Endothelial cell of hepatic sinusoid (primary cell): ENCODE measurements at regions not wholly inside any gene's neighbourhood (a gene's known extent, or its start where the extent isn't known, plus 50 kb on each side); places are given as distances from the start of the nearest gene placed in this dataset.

Source experiments
- in situ Hi-C: cut with HindIII; loops from 2 replicates; pipeline ENCODE4 v1.10.0; 2017; ENCODE audit warnings: low sequenced_read_pairs

GRCh38 chrX:137483554-137483953, 82.4 kb upstream of the ZIC3 start:
- in situ Hi-C loops = no loop called here

- in situ Hi-C loops = no loop called here
Observed at GRCh38 chrX:137482136-137482535, 83.8 kb upstream of the ZIC3 start.

- in situ Hi-C loops = no loop called here
Observed at GRCh38 chrX:137479386-137479785, 86.5 kb upstream of the ZIC3 start.

- in situ Hi-C loops = no loop called here
Observed at GRCh38 chrX:137441711-137442110, 124.2 kb upstream of the ZIC3 start.

- in situ Hi-C loops = no loop called here
Observed at GRCh38 chrX:137432609-137433008, 133.3 kb upstream of the ZIC3 start.

GRCh38 chrX:137431693-137432488, 134.0 kb upstream of the ZIC3 start:
- in situ Hi-C loops = no loop called here

- in situ Hi-C loops = no loop called here
Observed at GRCh38 chrX:137430984-137431475, 134.9 kb upstream of the ZIC3 start.

GRCh38 chrX:137430301-137430700, 135.6 kb upstream of the ZIC3 start:
- in situ Hi-C loops = no loop called here

- in situ Hi-C loops = no loop called here
Observed at GRCh38 chrX:137428766-137429591, 136.9 kb upstream of the ZIC3 start.

- in situ Hi-C loops = no loop called here
Observed at GRCh38 chrX:137428221-137428661, 137.7 kb upstream of the ZIC3 start.

- in situ Hi-C loops = no loop called here
Observed at GRCh38 chrX:137427816-137428215, 138.1 kb upstream of the ZIC3 start.

GRCh38 chrX:137427426-137427778, 138.5 kb upstream of the ZIC3 start:
- in situ Hi-C loops = no loop called here

- in situ Hi-C loops = no loop called here
Observed at GRCh38 chrX:137426695-137427425, 139.1 kb upstream of the ZIC3 start.

- in situ Hi-C loops = no loop called here
Observed at GRCh38 chrX:137425986-137426385, 139.9 kb upstream of the ZIC3 start.

GRCh38 chrX:137425273-137425902, 140.5 kb upstream of the ZIC3 start:
- in situ Hi-C loops = no loop called here

GRCh38 chrX:137424679-137425078, 141.2 kb upstream of the ZIC3 start:
- in situ Hi-C loops = no loop called here

GRCh38 chrX:137423241-137423640, 142.7 kb upstream of the ZIC3 start:
- in situ Hi-C loops = no loop called here

GRCh38 chrX:137418086-137418485, 147.8 kb upstream of the ZIC3 start:
- in situ Hi-C loops = no loop called here

GRCh38 chrX:137413190-137413589, 152.7 kb upstream of the ZIC3 start:
- in situ Hi-C loops = no loop called here

GRCh38 chrX:137405449-137406140, 160.3 kb upstream of the ZIC3 start:
- in situ Hi-C loops = no loop called here
